ENCODE measurements at regions not wholly inside any gene's neighbourhood (a gene's known extent, or its start where the extent isn't known, plus 50 kb on each side); places are given as distances from the start of the nearest gene placed in this dataset.

- no peak for DNase-seq
- H3K36me3 Mint-ChIP-seq (ENCODE audit: unreplicated experiment), result no peaks in the 10 kb centered on the region
- H3K4me3 Mint-ChIP-seq (ENCODE audit: unreplicated experiment), result no peak overlapping the region
- no peaks in the 10 kb centered on the region for H3K27me3 Mint-ChIP-seq (ENCODE audit: unreplicated experiment)
- TF ChIP-seq CTCF (IDR thresholded peaks at IDR 0.05; ENCODE audit: partially characterized antibody, unreplicated experiment), result no peak
- H3K9me3 Mint-ChIP-seq (ENCODE audit: unreplicated experiment), result no peaks in the 10 kb centered on the region
- H3K4me1 Mint-ChIP-seq (ENCODE audit: low read depth, unreplicated experiment), result peaks cover 3% of the 10 kb centered on the region
- H3K27ac Mint-ChIP-seq (ENCODE audit: unreplicated experiment), result no peak overlapping the region
Measured at GRCh38 chr17:56026915-56027314, 126.4 kb upstream of the ANKFN1 start.

GRCh38 chr17:56028837-56029236, 124.4 kb upstream of the ANKFN1 start:
- TF ChIP-seq CTCF (IDR thresholded peaks at IDR 0.05; ENCODE audit: partially characterized antibody, unreplicated experiment), result no peak
- no peaks in the 10 kb centered on the region for H3K27me3 Mint-ChIP-seq (ENCODE audit: unreplicated experiment)
- peaks cover 3% of the 10 kb centered on the region for H3K4me1 Mint-ChIP-seq (ENCODE audit: low read depth, unreplicated experiment)
- H3K36me3 Mint-ChIP-seq (ENCODE audit: unreplicated experiment), result no peaks in the 10 kb centered on the region
- DNase-seq, result no peak
- no peak overlapping the region for H3K27ac Mint-ChIP-seq (ENCODE audit: unreplicated experiment)
- no peaks in the 10 kb centered on the region for H3K9me3 Mint-ChIP-seq (ENCODE audit: unreplicated experiment)
- H3K4me3 Mint-ChIP-seq (ENCODE audit: unreplicated experiment), result no peak overlapping the region

GRCh38 chr17:56030009-56030624, 123.2 kb upstream of the ANKFN1 start:
- TF ChIP-seq CTCF (IDR thresholded peaks at IDR 0.05; ENCODE audit: partially characterized antibody, unreplicated experiment), result no peak
- no peak overlapping the region for H3K4me3 Mint-ChIP-seq (ENCODE audit: unreplicated experiment)
- no peaks in the 10 kb centered on the region for H3K9me3 Mint-ChIP-seq (ENCODE audit: unreplicated experiment)
- DNase-seq, result no peak
- H3K36me3 Mint-ChIP-seq (ENCODE audit: unreplicated experiment), result no peaks in the 10 kb centered on the region
- peaks cover 3% of the 10 kb centered on the region for H3K4me1 Mint-ChIP-seq (ENCODE audit: low read depth, unreplicated experiment)
- H3K27me3 Mint-ChIP-seq (ENCODE audit: unreplicated experiment), result no peaks in the 10 kb centered on the region
- H3K27ac Mint-ChIP-seq (ENCODE audit: unreplicated experiment), result no peak overlapping the region

GRCh38 chr17:56031636-56032035, 121.6 kb upstream of the ANKFN1 start:
- Mint-ChIP-seq H3K36me3 (ENCODE audit: unreplicated experiment) (no peaks in the 10 kb centered on the region), H3K27ac (ENCODE audit: unreplicated experiment) (no peak overlapping the region)

More at GRCh38 chr17:56031636-56032035, 121.6 kb upstream of the ANKFN1 start:
- no peak for TF ChIP-seq CTCF (IDR thresholded peaks at IDR 0.05; ENCODE audit: partially characterized antibody, unreplicated experiment)
- no peak overlapping the region for H3K4me3 Mint-ChIP-seq (ENCODE audit: unreplicated experiment)
- H3K27me3 Mint-ChIP-seq (ENCODE audit: unreplicated experiment), result no peaks in the 10 kb centered on the region
- H3K4me1 Mint-ChIP-seq (ENCODE audit: low read depth, unreplicated experiment), result peaks cover 2% of the 10 kb centered on the region
- no peaks in the 10 kb centered on the region for H3K9me3 Mint-ChIP-seq (ENCODE audit: unreplicated experiment)
- DNase-seq, result no peak
